ENCODE measurements at regions not wholly inside any gene's neighbourhood (a gene's known extent, or its start where the extent isn't known, plus 50 kb on each side); places are given as distances from the start of the nearest gene placed in this dataset.

DNA sequence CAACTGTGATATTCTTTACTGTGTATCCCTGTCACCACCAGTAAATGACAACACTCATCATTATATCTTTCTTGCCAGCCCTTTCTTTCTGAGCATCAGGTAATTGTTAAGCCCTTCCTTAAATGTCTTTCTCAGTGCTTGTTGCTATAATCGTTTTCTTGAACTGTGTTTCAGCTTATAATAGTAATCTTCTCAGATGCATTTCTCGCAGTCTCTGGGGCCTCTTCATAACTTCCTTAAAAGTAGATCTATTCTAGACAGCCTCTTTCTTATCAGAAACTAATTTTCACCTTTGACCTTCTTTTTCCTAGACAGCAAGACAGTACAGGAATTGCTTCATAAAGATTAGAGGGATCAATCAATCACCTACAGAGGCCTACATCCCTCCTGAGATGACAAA is 648.1 kb downstream of the CPS1 start:
- no peak overlapping the region for H3K4me2 ChIP-seq
- Mint-ChIP-seq H3K4me1 (no peaks in the 10 kb centered on the region), H3K27me3 (ENCODE audit: insufficient read depth, low read depth, poor library complexity) (no peaks in the 10 kb centered on the region), H3K9me3 (no peaks in the 10 kb centered on the region), H3K36me3 (ENCODE audit: low read depth) (no peaks in the 10 kb centered on the region), H3K27ac (no peak overlapping the region), H3K4me3 (no peak overlapping the region)
- DNase-seq (ENCODE audit: low spot score) = no peak
- no peaks in the 10 kb centered on the region for H4K20me1 ChIP-seq (replicated peaks; ENCODE audit: insufficient read depth)
- H3K36me3 ChIP-seq (ENCODE audit: insufficient read depth) = no peaks in the 10 kb centered on the region
- no peak overlapping the region for H2AFZ ChIP-seq
- no peaks in the 10 kb centered on the region for H3K9me2 ChIP-seq (ENCODE audit: insufficient read depth)
- no peaks in the 10 kb centered on the region for H3F3A ChIP-seq (replicated peaks; ENCODE audit: low read depth)
- no peak overlapping the region for H3K27ac ChIP-seq (ENCODE audit: low read depth)
- no peaks in the 10 kb centered on the region for H3K79me2 ChIP-seq (replicated peaks; ENCODE audit: insufficient read depth)
- TF ChIP-seq, protein P1, sequence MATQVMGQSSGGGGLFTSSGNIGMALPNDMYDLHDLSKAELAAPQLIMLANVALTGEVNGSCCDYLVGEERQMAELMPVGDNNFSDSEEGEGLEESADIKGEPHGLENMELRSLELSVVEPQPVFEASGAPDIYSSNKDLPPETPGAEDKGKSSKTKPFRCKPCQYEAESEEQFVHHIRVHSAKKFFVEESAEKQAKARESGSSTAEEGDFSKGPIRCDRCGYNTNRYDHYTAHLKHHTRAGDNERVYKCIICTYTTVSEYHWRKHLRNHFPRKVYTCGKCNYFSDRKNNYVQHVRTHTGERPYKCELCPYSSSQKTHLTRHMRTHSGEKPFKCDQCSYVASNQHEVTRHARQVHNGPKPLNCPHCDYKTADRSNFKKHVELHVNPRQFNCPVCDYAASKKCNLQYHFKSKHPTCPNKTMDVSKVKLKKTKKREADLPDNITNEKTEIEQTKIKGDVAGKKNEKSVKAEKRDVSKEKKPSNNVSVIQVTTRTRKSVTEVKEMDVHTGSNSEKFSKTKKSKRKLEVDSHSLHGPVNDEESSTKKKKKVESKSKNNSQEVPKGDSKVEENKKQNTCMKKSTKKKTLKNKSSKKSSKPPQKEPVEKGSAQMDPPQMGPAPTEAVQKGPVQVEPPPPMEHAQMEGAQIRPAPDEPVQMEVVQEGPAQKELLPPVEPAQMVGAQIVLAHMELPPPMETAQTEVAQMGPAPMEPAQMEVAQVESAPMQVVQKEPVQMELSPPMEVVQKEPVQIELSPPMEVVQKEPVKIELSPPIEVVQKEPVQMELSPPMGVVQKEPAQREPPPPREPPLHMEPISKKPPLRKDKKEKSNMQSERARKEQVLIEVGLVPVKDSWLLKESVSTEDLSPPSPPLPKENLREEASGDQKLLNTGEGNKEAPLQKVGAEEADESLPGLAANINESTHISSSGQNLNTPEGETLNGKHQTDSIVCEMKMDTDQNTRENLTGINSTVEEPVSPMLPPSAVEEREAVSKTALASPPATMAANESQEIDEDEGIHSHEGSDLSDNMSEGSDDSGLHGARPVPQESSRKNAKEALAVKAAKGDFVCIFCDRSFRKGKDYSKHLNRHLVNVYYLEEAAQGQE (IDR thresholded peaks at IDR 0.05; ENCODE audit: unreplicated experiment) = no peak
- TF ChIP-seq, protein P2, sequence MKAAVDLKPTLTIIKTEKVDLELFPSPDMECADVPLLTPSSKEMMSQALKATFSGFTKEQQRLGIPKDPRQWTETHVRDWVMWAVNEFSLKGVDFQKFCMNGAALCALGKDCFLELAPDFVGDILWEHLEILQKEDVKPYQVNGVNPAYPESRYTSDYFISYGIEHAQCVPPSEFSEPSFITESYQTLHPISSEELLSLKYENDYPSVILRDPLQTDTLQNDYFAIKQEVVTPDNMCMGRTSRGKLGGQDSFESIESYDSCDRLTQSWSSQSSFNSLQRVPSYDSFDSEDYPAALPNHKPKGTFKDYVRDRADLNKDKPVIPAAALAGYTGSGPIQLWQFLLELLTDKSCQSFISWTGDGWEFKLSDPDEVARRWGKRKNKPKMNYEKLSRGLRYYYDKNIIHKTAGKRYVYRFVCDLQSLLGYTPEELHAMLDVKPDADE (IDR thresholded peaks at IDR 0.05) = no peak
- TF ChIP-seq NANOG (IDR thresholded peaks at IDR 0.05; ENCODE audit: borderline replicate concordance) (no peak), ZNF114 (CRISPR knock-in tag; IDR thresholded peaks at IDR 0.05) (no peak), EZH2 (IDR thresholded peaks at IDR 0.05; ENCODE audit: low read depth, unreplicated experiment) (no peak), ZNF331 (CRISPR knock-in tag; IDR thresholded peaks at IDR 0.05; ENCODE audit: low read depth) (no peak), JUNB (IDR thresholded peaks at IDR 0.05; ENCODE audit: unreplicated experiment) (no peak), CREB1 (CRISPR knock-in tag; IDR thresholded peaks at IDR 0.05; ENCODE audit: low read depth) (no peak), STAT1 (IDR thresholded peaks at IDR 0.05; ENCODE audit: unreplicated experiment) (no peak), EZH2phosphoT487 (IDR thresholded peaks at IDR 0.05; ENCODE audit: unreplicated experiment) (no peak), POLR2AphosphoS5 (IDR thresholded peaks at IDR 0.05; ENCODE audit: low read depth) (no peak)
- TF ChIP-seq, protein P3, sequence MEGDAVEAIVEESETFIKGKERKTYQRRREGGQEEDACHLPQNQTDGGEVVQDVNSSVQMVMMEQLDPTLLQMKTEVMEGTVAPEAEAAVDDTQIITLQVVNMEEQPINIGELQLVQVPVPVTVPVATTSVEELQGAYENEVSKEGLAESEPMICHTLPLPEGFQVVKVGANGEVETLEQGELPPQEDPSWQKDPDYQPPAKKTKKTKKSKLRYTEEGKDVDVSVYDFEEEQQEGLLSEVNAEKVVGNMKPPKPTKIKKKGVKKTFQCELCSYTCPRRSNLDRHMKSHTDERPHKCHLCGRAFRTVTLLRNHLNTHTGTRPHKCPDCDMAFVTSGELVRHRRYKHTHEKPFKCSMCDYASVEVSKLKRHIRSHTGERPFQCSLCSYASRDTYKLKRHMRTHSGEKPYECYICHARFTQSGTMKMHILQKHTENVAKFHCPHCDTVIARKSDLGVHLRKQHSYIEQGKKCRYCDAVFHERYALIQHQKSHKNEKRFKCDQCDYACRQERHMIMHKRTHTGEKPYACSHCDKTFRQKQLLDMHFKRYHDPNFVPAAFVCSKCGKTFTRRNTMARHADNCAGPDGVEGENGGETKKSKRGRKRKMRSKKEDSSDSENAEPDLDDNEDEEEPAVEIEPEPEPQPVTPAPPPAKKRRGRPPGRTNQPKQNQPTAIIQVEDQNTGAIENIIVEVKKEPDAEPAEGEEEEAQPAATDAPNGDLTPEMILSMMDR (conservative IDR thresholded peaks at IDR 0.05; ENCODE audit: low read depth in 2 of 2) = no peak
- TF ChIP-seq, protein P4, sequence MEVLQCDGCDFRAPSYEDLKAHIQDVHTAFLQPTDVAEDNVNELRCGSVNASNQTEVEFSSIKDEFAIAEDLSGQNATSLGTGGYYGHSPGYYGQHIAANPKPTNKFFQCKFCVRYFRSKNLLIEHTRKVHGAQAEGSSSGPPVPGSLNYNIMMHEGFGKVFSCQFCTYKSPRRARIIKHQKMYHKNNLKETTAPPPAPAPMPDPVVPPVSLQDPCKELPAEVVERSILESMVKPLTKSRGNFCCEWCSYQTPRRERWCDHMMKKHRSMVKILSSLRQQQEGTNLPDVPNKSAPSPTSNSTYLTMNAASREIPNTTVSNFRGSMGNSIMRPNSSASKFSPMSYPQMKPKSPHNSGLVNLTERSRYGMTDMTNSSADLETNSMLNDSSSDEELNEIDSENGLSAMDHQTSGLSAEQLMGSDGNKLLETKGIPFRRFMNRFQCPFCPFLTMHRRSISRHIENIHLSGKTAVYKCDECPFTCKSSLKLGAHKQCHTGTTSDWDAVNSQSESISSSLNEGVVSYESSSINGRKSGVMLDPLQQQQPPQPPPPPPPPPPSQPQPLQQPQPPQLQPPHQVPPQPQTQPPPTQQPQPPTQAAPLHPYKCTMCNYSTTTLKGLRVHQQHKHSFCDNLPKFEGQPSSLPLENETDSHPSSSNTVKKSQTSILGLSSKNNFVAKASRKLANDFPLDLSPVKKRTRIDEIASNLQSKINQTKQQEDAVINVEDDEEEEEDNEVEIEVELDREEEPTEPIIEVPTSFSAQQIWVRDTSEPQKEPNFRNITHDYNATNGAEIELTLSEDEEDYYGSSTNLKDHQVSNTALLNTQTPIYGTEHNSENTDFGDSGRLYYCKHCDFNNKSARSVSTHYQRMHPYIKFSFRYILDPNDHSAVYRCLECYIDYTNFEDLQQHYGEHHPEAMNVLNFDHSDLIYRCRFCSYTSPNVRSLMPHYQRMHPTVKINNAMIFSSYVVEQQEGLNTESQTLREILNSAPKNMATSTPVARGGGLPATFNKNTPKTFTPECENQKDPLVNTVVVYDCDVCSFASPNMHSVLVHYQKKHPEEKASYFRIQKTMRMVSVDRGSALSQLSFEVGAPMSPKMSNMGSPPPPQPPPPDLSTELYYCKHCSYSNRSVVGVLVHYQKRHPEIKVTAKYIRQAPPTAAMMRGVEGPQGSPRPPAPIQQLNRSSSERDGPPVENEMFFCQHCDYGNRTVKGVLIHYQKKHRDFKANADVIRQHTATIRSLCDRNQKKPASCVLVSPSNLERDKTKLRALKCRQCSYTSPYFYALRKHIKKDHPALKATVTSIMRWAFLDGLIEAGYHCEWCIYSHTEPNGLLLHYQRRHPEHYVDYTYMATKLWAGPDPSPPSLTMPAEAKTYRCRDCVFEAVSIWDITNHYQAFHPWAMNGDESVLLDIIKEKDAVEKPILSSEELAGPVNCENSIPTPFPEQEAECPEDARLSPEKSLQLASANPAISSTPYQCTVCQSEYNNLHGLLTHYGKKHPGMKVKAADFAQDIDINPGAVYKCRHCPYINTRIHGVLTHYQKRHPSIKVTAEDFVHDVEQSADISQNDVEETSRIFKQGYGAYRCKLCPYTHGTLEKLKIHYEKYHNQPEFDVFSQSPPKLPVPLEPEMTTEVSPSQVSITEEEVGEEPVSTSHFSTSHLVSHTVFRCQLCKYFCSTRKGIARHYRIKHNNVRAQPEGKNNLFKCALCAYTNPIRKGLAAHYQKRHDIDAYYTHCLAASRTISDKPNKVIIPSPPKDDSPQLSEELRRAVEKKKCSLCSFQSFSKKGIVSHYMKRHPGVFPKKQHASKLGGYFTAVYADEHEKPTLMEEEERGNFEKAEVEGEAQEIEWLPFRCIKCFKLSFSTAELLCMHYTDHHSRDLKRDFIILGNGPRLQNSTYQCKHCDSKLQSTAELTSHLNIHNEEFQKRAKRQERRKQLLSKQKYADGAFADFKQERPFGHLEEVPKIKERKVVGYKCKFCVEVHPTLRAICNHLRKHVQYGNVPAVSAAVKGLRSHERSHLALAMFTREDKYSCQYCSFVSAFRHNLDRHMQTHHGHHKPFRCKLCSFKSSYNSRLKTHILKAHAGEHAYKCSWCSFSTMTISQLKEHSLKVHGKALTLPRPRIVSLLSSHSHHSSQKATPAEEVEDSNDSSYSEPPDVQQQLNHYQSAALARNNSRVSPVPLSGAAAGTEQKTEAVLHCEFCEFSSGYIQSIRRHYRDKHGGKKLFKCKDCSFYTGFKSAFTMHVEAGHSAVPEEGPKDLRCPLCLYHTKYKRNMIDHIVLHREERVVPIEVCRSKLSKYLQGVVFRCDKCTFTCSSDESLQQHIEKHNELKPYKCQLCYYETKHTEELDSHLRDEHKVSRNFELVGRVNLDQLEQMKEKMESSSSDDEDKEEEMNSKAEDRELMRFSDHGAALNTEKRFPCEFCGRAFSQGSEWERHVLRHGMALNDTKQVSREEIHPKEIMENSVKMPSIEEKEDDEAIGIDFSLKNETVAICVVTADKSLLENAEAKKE (CRISPR knock-in tag; IDR thresholded peaks at IDR 0.05) = no peak
- no peaks in the 10 kb centered on the region for H3K4me1 ChIP-seq (ENCODE audit: insufficient read depth)
- no peaks in the 10 kb centered on the region for H3K27me3 ChIP-seq (ENCODE audit: insufficient read depth)
- no peak for ATAC-seq
- no peak overlapping the region for H3K4me3 ChIP-seq

Data from GM23338 (cell line).